HL-60 (cell line): ENCODE measurements at regions not wholly inside any gene's neighbourhood (a gene's known extent, or its start where the extent isn't known, plus 50 kb on each side); places are given as distances from the start of the nearest gene placed in this dataset.

Experiments
- DNase-seq, 2 experiments: peaks; one replicate each; pipeline ENCODE4 v3.0.0-alpha.2; 2010 to 2020; ENCODE audit warnings: low read depth in 1 of 2, low spot score in 1 of 2
- H3K27ac ChIP-seq: fragments of 250-450 bp; sonication (Bioruptor Pico); replicated peaks from 2 replicates; pipeline ENCODE4 v1.5.1; 2020; ENCODE audit warnings: mild to moderate bottlenecking, moderate library complexity
- H3K27me3 ChIP-seq: fragments of 250-450 bp; sonication (Bioruptor Pico); 2 replicates; pipeline ENCODE4 v1.5.1; 2021; ENCODE audit warnings: mild to moderate bottlenecking, moderate library complexity; ENCODE audit not compliant: insufficient read depth, poor library complexity, severe bottlenecking
- H3K4me3 ChIP-seq: replicated peaks from 2 replicates; pipeline ENCODE4 v1.5.1; 2011; ENCODE audit warnings: mild to moderate bottlenecking, control low read depth, low read length; ENCODE audit not compliant: insufficient read depth
- CTCF ChIP-seq: IDR thresholded peaks from one replicate; pipeline ENCODE4 v1.5.1; 2011; ENCODE audit warnings: low read length, control low read depth, inconsistent platforms; ENCODE audit not compliant: insufficient read depth
- GABPA ChIP-seq: IDR thresholded peaks from 2 replicates; pipeline ENCODE4 v1.6.1; 2012; ENCODE audit warnings: low read depth
- POLR2AphosphoS5 ChIP-seq: IDR thresholded peaks from 2 replicates; pipeline ENCODE4 v1.6.1; 2012; ENCODE audit warnings: low read depth
- REST ChIP-seq: IDR thresholded peaks from 2 replicates; pipeline ENCODE4 v1.6.1; 2012; ENCODE audit warnings: low read depth; ENCODE audit not compliant: insufficient replicate concordance
- SPI1 ChIP-seq: IDR thresholded peaks from 2 replicates; pipeline ENCODE4 v1.6.1; 2012; ENCODE audit warnings: low read depth, mild to moderate bottlenecking, borderline replicate concordance

GRCh38 chr2:51662187-51662586 lies 630.3 kb upstream of the NRXN1 start:
- DNase-seq, result no peak
- Histone ChIP-seq H3K4me3 (no peak overlapping the region), H3K27ac (no peak overlapping the region)

GRCh38 chr2:51657849-51658248 lies 625.9 kb upstream of the NRXN1 start:
- DNase-seq, result no peak
- no peak overlapping the region for H3K27ac ChIP-seq
- TF ChIP-seq SPI1 (no peak), REST (no peak), CTCF (no peak), GABPA (no peak), POLR2AphosphoS5 (no peak)
- no peak overlapping the region for H3K4me3 ChIP-seq
- no peaks in the 10 kb centered on the region for H3K27me3 ChIP-seq

More at GRCh38 chr2:51662187-51662586, 630.3 kb upstream of the NRXN1 start:
- TF ChIP-seq POLR2AphosphoS5 (no peak), SPI1 (no peak), CTCF (no peak), GABPA (no peak), REST (no peak)
- H3K27me3 ChIP-seq, result no peaks in the 10 kb centered on the region

- Histone ChIP-seq H3K4me3 (no peak overlapping the region), H3K27ac (no peak overlapping the region), H3K27me3 (no peaks in the 10 kb centered on the region)
- DNase-seq, result no peak
- TF ChIP-seq CTCF, result no peak
Measured at GRCh38 chr2:51650769-51651168, 618.8 kb upstream of the NRXN1 start.

GRCh38 chr2:51649366-51649765 lies 617.4 kb upstream of the NRXN1 start:
- TF ChIP-seq SPI1 (no peak), POLR2AphosphoS5 (no peak), REST (no peak), CTCF (no peak), GABPA (no peak)
- Histone ChIP-seq H3K27me3 (no peaks in the 10 kb centered on the region), H3K4me3 (no peak overlapping the region), H3K27ac (no peak overlapping the region)
- no peak for DNase-seq
